Vagina (tissue), 2 donors: ENCODE measurements at regions not wholly inside any gene's neighbourhood (a gene's known extent, or its start where the extent isn't known, plus 50 kb on each side); places are given as distances from the start of the nearest gene placed in this dataset.

Experiments used
- DNase-seq, 2 donors: peaks; one replicate each; pipeline ENCODE4 v3.0.0-alpha.2; 2017; ENCODE audit errors: extremely low spot score in 2 of 2
- H3K27ac ChIP-seq: fragments of 200-600 bp; sonication (generic); one replicate; pipeline ENCODE4 v1.5.1; 2019
- H3K27me3 ChIP-seq: fragments of 200-600 bp; sonication (generic); one replicate; pipeline ENCODE4 v1.5.1; 2019
- H3K36me3 ChIP-seq, 2 donors: fragments of 200-600 bp; sonication (generic); one replicate each; pipeline ENCODE4 v1.5.1; 2017 to 2019
- H3K4me1 ChIP-seq: fragments of 200-600 bp; sonication (generic); one replicate; pipeline ENCODE4 v1.5.1; 2019
- H3K4me3 ChIP-seq, 2 donors: fragments of 200-600 bp; sonication (generic); 1 replicate in 1 of 2; 2 replicates in 1 of 2; pipeline ENCODE4 v1.5.1; 2016 to 2019
- H3K9me3 ChIP-seq: fragments of 200-600 bp; sonication (generic); one replicate; pipeline ENCODE4 v1.5.1; 2019
- CTCF ChIP-seq, 3 experiments: fragments of 450-650 bp in 2 of 3; fragments of 200-600 bp in 1 of 3; sonication (generic) in 1 of 3; IDR thresholded peaks; one replicate each; pipeline ENCODE4 v1.5.1; 2017 to 2019; ENCODE audit warnings: antibody characterized with exemption in 3 of 3, mild to moderate bottlenecking in 2 of 3, moderate library complexity in 2 of 3
- POLR2A ChIP-seq, 2 donors: fragments of 450-650 bp; IDR thresholded peaks; one replicate each; pipeline ENCODE4 v1.6.1; 2017; ENCODE audit warnings: antibody characterized with exemption in 2 of 2, mild to moderate bottlenecking in 2 of 2, moderate library complexity in 2 of 2
- POLR2AphosphoS5 ChIP-seq, 2 donors: sonication (generic); formaldehyde crosslinking; IDR thresholded peaks; one replicate each; pipeline ENCODE4 v1.9.0; 2017; ENCODE audit warnings: antibody characterized with exemption in 2 of 2, mild to moderate bottlenecking in 2 of 2, low read depth in 1 of 2; ENCODE audit not compliant: insufficient read depth in 1 of 2
- intact Hi-C: fragments of 100-400 bp; cut with DNase I; formaldehyde crosslinking; loops from one replicate; pipeline ENCODE4 v1.15.1; 2023

GRCh38 chr19:16023146-16023915 lies 53.0 kb upstream of the TPM4 start:
- Histone ChIP-seq H3K36me3 (no peaks in the 10 kb centered on the region), H3K9me3 (no peaks in the 10 kb centered on the region), H3K4me3 (no peak overlapping the region), H3K4me1 (no peaks in the 10 kb centered on the region), H3K27me3 (no peaks in the 10 kb centered on the region), H3K27ac (no peak overlapping the region)
- TF ChIP-seq POLR2AphosphoS5 (IDR thresholded peaks at IDR 0.05; ENCODE audit: insufficient read depth in 1 of 2, low read depth in 1 of 2) (no peak), CTCF (IDR thresholded peaks at IDR 0.05) (no peak), POLR2A (IDR thresholded peaks at IDR 0.05) (no peak)
- intact Hi-C loops: no loop called here
- DNase-seq: no peak

GRCh38 chr19:16024266-16025107 lies 51.8 kb upstream of the TPM4 start:
- H3K4me3 ChIP-seq: no peak overlapping the region
- TF ChIP-seq POLR2AphosphoS5 (IDR thresholded peaks at IDR 0.05; ENCODE audit: insufficient read depth in 1 of 2, low read depth in 1 of 2): no peak
- TF ChIP-seq POLR2A (IDR thresholded peaks at IDR 0.05): no peak
- TF ChIP-seq CTCF (IDR thresholded peaks at IDR 0.05): no peak
- no peaks in the 10 kb centered on the region for H3K9me3 ChIP-seq
- no peaks in the 10 kb centered on the region for H3K36me3 ChIP-seq
- no peak for DNase-seq
- intact Hi-C loops: no loop called here
- no peak overlapping the region for H3K27ac ChIP-seq
- H3K4me1 ChIP-seq: no peaks in the 10 kb centered on the region
- H3K27me3 ChIP-seq: no peaks in the 10 kb centered on the region

GRCh38 chr19:16025108-16026101 lies 50.9 kb upstream of the TPM4 start:
- DNase-seq: no peak
- no peaks in the 10 kb centered on the region for H3K4me1 ChIP-seq
- no peaks in the 10 kb centered on the region for H3K27me3 ChIP-seq
- H3K27ac ChIP-seq: no peak overlapping the region
- H3K36me3 ChIP-seq: no peaks in the 10 kb centered on the region
- TF ChIP-seq POLR2A (IDR thresholded peaks at IDR 0.05): no peak
- no peak for TF ChIP-seq POLR2AphosphoS5 (IDR thresholded peaks at IDR 0.05; ENCODE audit: insufficient read depth in 1 of 2, low read depth in 1 of 2)
- TF ChIP-seq CTCF (IDR thresholded peaks at IDR 0.05): no peak
- intact Hi-C loops: no loop called here
- H3K9me3 ChIP-seq: no peaks in the 10 kb centered on the region
- no peak overlapping the region for H3K4me3 ChIP-seq

GRCh38 chr19:16026131-16026530 lies 50.2 kb upstream of the TPM4 start:
- no peaks in the 10 kb centered on the region for H3K36me3 ChIP-seq
- no peak for DNase-seq

More at GRCh38 chr19:16026131-16026530, 50.2 kb upstream of the TPM4 start:
- TF ChIP-seq CTCF (IDR thresholded peaks at IDR 0.05): no peak
- no peak for TF ChIP-seq POLR2A (IDR thresholded peaks at IDR 0.05)
- no peak for TF ChIP-seq POLR2AphosphoS5 (IDR thresholded peaks at IDR 0.05; ENCODE audit: insufficient read depth in 1 of 2, low read depth in 1 of 2)
- Histone ChIP-seq H3K27me3 (no peaks in the 10 kb centered on the region), H3K4me3 (no peak overlapping the region), H3K4me1 (no peaks in the 10 kb centered on the region), H3K27ac (no peak overlapping the region), H3K9me3 (no peaks in the 10 kb centered on the region)
- intact Hi-C loops: no loop called here
